ENCODE measurements at regions not wholly inside any gene's neighbourhood (a gene's known extent, or its start where the extent isn't known, plus 50 kb on each side); places are given as distances from the start of the nearest gene placed in this dataset.

GRCh38 chr1:222914861-222915632 is 100.2 kb downstream of the DISP1 start:
- Histone ChIP-seq H3K9me3 (ENCODE audit: insufficient read depth, low read length, severe bottlenecking) (peaks cover 4% of the 10 kb centered on the region), H3K36me3 (ENCODE audit: insufficient read depth, low read length) (no peaks in the 10 kb centered on the region), H3K27me3 (ENCODE audit: insufficient read depth, low read length, poor library complexity) (no peaks in the 10 kb centered on the region), H3K4me3 (ENCODE audit: low read depth in 1 of 2, low read length in 2 of 2) (no peak overlapping the region), H3K4me2 (ENCODE audit: insufficient read depth, low read length) (no peak overlapping the region), H4K20me1 (ENCODE audit: insufficient read depth, low read length) (no peaks in the 10 kb centered on the region), H3K27ac (ENCODE audit: low read length) (no peak overlapping the region), H3K9ac (ENCODE audit: low read depth, low read length) (no peak overlapping the region), H2AFZ (ENCODE audit: low read depth, low read length) (no peak overlapping the region), H3K79me2 (ENCODE audit: insufficient read depth, low read length) (no peaks in the 10 kb centered on the region), H3K4me1 (ENCODE audit: insufficient read depth, low read length) (no peaks in the 10 kb centered on the region)
- ATAC-seq (ENCODE audit: insufficient read depth, low read depth) = no peak
- DNase-seq = no peak
- TF ChIP-seq CTCF (IDR thresholded peaks at IDR 0.05; ENCODE audit: borderline replicate concordance, extremely low read depth, low read length, poor library complexity, severe bottlenecking) (no peak), EZH2 (IDR thresholded peaks at IDR 0.05; ENCODE audit: borderline replicate concordance, low read depth, low read length, severe bottlenecking) (no peak)

- ATAC-seq (ENCODE audit: insufficient read depth, low read depth) (no peak), DNase-seq (no peak)
- Histone ChIP-seq H3K27me3 (ENCODE audit: insufficient read depth, low read length, poor library complexity) (no peaks in the 10 kb centered on the region), H3K36me3 (ENCODE audit: insufficient read depth, low read length) (no peaks in the 10 kb centered on the region), H3K4me2 (ENCODE audit: insufficient read depth, low read length) (no peak overlapping the region), H3K27ac (ENCODE audit: low read length) (no peak overlapping the region), H3K79me2 (ENCODE audit: insufficient read depth, low read length) (no peaks in the 10 kb centered on the region), H3K9me3 (ENCODE audit: insufficient read depth, low read length, severe bottlenecking) (peaks cover 4% of the 10 kb centered on the region), H3K4me3 (ENCODE audit: low read depth in 1 of 2, low read length in 2 of 2) (no peak overlapping the region), H3K9ac (ENCODE audit: low read depth, low read length) (no peak overlapping the region), H2AFZ (ENCODE audit: low read depth, low read length) (no peak overlapping the region), H4K20me1 (ENCODE audit: insufficient read depth, low read length) (no peaks in the 10 kb centered on the region), H3K4me1 (ENCODE audit: insufficient read depth, low read length) (no peaks in the 10 kb centered on the region)
- TF ChIP-seq EZH2 (IDR thresholded peaks at IDR 0.05; ENCODE audit: borderline replicate concordance, low read depth, low read length, severe bottlenecking) (no peak), CTCF (IDR thresholded peaks at IDR 0.05; ENCODE audit: borderline replicate concordance, extremely low read depth, low read length, poor library complexity, severe bottlenecking) (no peak)
Observed at GRCh38 chr1:222916100-222916499, 101.3 kb downstream of the DISP1 start.

- H3K36me3 ChIP-seq (ENCODE audit: insufficient read depth, low read length) = no peaks in the 10 kb centered on the region
- no peak overlapping the region for H3K4me3 ChIP-seq (ENCODE audit: low read depth in 1 of 2, low read length in 2 of 2)
- H4K20me1 ChIP-seq (ENCODE audit: insufficient read depth, low read length) = no peaks in the 10 kb centered on the region
- no peak overlapping the region for H3K27ac ChIP-seq (ENCODE audit: low read length)
- H3K9me3 ChIP-seq (ENCODE audit: insufficient read depth, low read length, severe bottlenecking) = peaks cover 4% of the 10 kb centered on the region
- ATAC-seq (ENCODE audit: insufficient read depth, low read depth) (no peak), DNase-seq (no peak)
- H3K4me1 ChIP-seq (ENCODE audit: insufficient read depth, low read length) = no peaks in the 10 kb centered on the region
- no peak overlapping the region for H2AFZ ChIP-seq (ENCODE audit: low read depth, low read length)
- no peak overlapping the region for H3K9ac ChIP-seq (ENCODE audit: low read depth, low read length)
- no peaks in the 10 kb centered on the region for H3K27me3 ChIP-seq (ENCODE audit: insufficient read depth, low read length, poor library complexity)
- H3K4me2 ChIP-seq (ENCODE audit: insufficient read depth, low read length) = no peak overlapping the region
- no peaks in the 10 kb centered on the region for H3K79me2 ChIP-seq (ENCODE audit: insufficient read depth, low read length)
- TF ChIP-seq CTCF (IDR thresholded peaks at IDR 0.05; ENCODE audit: borderline replicate concordance, extremely low read depth, low read length, poor library complexity, severe bottlenecking) = no peak
- no peak for TF ChIP-seq EZH2 (IDR thresholded peaks at IDR 0.05; ENCODE audit: borderline replicate concordance, low read depth, low read length, severe bottlenecking)
Observed at GRCh38 chr1:222918801-222919477, 104.1 kb downstream of the DISP1 start.

Measured in DND-41 (cell line).